Amniotic epithelial cell (primary cell): ENCODE measurements at regions not wholly inside any gene's neighbourhood (a gene's known extent, or its start where the extent isn't known, plus 50 kb on each side); places are given as distances from the start of the nearest gene placed in this dataset.

ENCODE experiments used
- DNase-seq: peaks from one replicate; pipeline ENCODE4 v3.0.0-alpha.2; 2010; ENCODE audit warnings: low read depth

GRCh38 chr3:102235679-102236078 lies 199.1 kb upstream of the ZPLD1 start:
- DNase-seq = peak; percentile 12

- DNase-seq = no peak
These were observed 197.6 kb upstream of the ZPLD1 start for GRCh38 chr3:102237181-102237580.

DNA sequence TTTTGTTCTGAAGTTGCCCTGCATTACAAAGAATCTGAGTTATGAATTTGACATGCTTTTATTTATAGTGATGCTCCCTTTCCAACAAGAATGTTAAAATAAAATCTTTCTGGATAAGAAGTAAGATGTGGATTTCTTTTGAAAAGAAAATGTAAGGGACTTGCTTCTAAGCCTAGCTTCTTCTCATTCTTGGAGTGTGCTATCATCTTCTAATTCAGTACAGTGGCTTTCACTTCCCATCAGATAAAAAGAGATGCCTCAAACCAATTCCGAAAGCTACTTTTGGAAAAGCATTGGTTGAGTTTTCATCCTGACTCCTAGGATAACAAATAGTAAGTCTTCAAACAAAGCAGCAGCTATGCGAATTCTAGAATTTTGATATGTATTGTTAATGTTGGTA lies 197.0 kb upstream of the ZPLD1 start:
- DNase-seq = no peak

DNA sequence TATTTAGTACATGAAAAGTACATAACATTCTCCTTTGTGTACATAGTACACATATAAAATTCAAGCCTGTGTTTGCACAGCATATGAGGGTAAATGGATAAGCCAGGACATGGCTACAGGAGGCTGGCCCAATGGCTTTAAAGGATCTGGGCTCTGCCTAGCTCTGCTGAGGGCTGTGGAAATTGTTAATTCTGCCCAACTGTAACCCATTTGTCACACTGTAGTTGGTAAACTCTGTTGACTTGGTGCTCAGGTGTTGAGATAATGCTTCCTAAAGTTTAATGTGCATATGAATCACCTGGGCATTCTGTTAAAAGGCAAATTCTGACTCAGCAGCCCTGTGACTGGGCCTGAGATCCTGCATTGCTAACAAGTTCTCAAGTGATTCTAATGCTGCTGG lies 196.5 kb upstream of the ZPLD1 start:
- DNase-seq = no peak

- DNase-seq = no peak
These were observed 194.1 kb upstream of the ZPLD1 start for GRCh38 chr3:102240720-102241119.

GRCh38 chr3:102248981-102249705 lies 185.7 kb upstream of the ZPLD1 start:
- no peak for DNase-seq

DNA sequence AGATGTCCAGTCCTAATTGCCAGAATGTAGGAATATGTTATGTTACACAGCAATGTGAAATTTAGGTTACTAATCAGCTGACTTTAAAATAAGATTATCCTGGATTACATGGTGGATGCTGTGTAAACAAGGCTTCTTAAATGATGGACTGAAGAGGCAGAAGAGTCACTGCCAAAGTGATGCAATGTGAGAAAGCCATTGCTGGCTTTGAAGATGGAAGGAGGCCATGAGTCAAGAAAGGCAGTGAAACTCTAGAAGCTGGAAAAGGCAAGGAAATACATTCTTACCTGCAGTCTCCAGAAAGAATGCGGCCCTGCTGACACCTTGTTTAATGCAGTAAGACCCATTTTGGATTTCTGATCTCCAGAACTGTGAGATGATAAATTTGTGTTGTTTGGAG lies 179.1 kb upstream of the ZPLD1 start:
- DNase-seq = peak; percentile 24

- no peak for DNase-seq
These were observed 176.1 kb upstream of the ZPLD1 start for GRCh38 chr3:102258666-102259227.

- DNase-seq = no peak
These were observed 175.2 kb upstream of the ZPLD1 start for GRCh38 chr3:102259663-102260062.

DNA sequence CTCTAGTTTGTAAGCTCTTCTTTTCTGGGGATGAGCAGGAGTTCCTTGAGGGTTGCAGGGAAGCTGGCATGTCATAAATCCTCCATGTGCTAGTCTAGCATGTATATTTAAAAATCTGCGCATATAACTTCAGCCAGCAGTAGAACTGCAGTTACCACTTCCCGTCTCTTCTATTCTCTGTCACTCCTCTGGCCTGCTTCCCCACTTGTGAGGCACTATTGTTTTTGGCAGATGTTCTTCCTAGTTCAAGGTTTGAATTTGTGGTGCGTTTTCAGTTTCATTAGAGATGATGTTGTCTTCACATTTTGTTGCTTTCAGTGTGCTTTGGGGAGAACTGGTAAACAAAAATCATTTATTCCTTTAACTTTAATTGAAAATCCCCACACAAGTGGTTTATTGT lies 169.1 kb upstream of the ZPLD1 start:
- DNase-seq = no peak

DNA sequence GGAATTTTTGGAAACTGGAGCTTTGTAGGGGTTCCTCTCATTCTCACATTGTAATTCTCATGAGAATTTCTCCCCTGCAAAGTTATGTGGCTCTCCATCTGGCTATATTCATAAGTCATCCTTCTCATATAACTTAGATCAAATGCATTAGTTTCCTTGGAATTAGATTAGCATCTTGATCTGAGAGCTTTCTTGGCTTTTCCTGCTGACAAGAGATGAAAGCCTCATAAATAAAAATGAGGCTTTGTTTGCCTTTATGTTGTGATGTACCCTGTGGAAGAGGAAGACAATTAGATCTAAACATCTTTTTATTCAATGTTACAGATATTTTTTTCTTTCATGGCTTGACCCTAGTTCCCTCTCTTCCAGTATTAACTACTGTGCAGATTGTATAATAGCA lies 165.4 kb upstream of the ZPLD1 start:
- no peak for DNase-seq

- no peak for DNase-seq
These were observed 144.6 kb upstream of the ZPLD1 start for GRCh38 chr3:102290241-102290640.

DNA sequence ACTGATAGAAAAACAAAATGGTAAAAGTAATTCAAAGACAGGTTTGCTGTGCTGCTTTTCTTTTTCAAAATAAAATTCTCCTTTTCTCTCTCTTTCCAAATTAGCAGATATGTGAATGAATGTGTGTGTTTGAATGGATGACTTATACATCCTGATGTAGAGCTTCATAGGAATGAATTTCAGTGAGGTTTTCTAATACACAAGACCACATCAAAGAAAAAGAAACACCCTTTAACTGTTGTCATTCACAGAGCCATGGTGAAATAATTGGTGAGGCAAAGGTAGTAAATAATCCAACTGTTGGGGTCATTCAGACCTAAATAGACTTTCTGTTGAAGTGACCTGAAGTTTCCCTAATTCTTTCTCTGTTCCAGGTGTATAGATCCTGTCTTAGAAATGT lies 139.1 kb upstream of the ZPLD1 start:
- no peak for DNase-seq

DNA sequence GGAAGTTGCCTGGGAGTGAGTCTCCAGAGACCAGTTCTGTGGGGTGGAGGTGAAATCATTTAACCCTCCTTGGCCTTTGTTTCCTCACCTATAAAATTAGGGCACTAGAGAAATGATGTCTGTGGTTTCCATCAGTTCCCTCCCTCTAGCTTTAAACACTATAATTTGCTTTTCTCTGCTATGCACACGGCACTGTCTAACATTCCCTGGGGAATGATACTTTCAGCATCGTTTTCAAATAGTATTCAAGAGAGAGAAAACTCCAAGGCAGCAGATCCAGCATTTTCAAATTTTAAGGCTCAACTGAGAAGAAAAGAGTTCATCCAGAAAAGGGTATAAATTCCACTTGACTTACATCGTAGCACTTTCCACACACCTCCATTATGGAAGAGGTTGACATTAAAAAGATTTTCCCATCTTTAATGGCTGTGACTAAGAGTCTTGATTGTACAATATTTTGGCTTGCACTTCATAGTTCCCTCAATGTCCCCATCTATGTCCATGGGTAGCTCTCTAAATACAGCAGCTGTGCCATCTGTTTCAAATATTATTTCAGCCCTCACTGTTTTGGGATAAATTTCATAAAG lies 137.7 kb upstream of the ZPLD1 start:
- no peak for DNase-seq

GRCh38 chr3:102299125-102299877 lies 135.5 kb upstream of the ZPLD1 start:
- DNase-seq = no peak

GRCh38 chr3:102301155-102301880 lies 133.5 kb upstream of the ZPLD1 start:
- no peak for DNase-seq

GRCh38 chr3:102302020-102302419 lies 132.8 kb upstream of the ZPLD1 start:
- no peak for DNase-seq

DNA sequence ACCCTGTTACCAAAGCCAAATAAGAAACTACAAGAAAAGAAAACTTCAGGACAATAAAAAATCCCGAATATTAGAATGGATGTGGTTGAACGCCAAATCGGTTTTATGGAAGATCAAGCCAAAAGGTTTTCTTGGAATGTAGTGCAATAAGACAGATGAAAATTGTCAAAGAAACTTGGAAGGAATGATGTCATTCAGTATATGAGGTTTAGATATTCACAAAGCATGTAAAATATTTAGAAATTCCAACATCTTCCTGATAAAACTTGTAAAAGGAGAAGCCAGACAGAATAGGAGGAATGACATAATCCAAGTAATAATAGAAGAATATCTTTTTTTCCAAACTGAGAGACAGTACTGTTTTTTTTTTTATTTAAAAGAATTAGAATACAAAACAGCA lies 130.3 kb upstream of the ZPLD1 start:
- peak; percentile 5 for DNase-seq

- DNase-seq = no peak
These were observed 127.4 kb upstream of the ZPLD1 start for GRCh38 chr3:102307442-102307841.

GRCh38 chr3:102329066-102329465 lies 105.7 kb upstream of the ZPLD1 start:
- no peak for DNase-seq

DNA sequence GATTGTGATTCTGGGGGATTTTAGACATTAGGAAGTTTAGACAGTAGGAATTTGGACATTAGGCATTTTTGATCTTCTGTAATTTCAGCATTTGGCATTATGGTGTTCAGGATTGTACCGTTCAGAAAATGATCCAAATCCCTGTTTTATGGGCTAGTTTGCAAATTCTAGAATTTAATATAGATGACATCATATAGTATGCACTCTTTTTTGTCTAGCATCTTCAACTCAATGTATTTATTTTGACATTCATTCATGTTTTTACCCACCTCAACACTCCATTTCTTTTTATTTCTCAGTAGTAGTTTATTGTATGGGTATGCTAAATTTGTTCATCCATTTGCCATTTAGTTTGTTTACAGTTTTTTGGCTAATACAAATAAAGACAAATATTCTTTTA lies 105.3 kb upstream of the ZPLD1 start:
- DNase-seq = no peak

- DNase-seq = no peak
These were observed 102.6 kb upstream of the ZPLD1 start for GRCh38 chr3:102332205-102332604.
